ENCODE measurements at regions not wholly inside any gene's neighbourhood (a gene's known extent, or its start where the extent isn't known, plus 50 kb on each side); places are given as distances from the start of the nearest gene placed in this dataset.

DNA sequence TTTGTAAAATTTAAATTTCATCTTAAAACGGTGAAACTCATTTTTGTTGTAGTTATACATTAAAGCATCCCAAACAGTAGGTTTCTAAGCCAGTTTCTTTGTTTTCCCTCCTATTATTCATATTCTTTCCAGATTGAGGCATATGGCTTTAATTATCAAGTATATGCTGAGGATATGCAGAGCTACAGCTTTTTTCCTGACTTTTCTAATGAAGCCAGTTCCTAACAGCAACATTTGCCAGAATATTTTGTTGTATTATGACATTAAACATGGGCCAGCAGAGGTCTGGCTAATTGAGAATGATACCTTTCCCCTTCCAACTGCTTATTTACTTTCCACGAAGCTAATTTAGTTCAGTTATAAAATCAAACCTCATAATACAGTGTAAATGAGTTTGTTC lies 75.3 kb downstream of the SLIT2 start (continued):
- TF ChIP-seq, protein P1, sequence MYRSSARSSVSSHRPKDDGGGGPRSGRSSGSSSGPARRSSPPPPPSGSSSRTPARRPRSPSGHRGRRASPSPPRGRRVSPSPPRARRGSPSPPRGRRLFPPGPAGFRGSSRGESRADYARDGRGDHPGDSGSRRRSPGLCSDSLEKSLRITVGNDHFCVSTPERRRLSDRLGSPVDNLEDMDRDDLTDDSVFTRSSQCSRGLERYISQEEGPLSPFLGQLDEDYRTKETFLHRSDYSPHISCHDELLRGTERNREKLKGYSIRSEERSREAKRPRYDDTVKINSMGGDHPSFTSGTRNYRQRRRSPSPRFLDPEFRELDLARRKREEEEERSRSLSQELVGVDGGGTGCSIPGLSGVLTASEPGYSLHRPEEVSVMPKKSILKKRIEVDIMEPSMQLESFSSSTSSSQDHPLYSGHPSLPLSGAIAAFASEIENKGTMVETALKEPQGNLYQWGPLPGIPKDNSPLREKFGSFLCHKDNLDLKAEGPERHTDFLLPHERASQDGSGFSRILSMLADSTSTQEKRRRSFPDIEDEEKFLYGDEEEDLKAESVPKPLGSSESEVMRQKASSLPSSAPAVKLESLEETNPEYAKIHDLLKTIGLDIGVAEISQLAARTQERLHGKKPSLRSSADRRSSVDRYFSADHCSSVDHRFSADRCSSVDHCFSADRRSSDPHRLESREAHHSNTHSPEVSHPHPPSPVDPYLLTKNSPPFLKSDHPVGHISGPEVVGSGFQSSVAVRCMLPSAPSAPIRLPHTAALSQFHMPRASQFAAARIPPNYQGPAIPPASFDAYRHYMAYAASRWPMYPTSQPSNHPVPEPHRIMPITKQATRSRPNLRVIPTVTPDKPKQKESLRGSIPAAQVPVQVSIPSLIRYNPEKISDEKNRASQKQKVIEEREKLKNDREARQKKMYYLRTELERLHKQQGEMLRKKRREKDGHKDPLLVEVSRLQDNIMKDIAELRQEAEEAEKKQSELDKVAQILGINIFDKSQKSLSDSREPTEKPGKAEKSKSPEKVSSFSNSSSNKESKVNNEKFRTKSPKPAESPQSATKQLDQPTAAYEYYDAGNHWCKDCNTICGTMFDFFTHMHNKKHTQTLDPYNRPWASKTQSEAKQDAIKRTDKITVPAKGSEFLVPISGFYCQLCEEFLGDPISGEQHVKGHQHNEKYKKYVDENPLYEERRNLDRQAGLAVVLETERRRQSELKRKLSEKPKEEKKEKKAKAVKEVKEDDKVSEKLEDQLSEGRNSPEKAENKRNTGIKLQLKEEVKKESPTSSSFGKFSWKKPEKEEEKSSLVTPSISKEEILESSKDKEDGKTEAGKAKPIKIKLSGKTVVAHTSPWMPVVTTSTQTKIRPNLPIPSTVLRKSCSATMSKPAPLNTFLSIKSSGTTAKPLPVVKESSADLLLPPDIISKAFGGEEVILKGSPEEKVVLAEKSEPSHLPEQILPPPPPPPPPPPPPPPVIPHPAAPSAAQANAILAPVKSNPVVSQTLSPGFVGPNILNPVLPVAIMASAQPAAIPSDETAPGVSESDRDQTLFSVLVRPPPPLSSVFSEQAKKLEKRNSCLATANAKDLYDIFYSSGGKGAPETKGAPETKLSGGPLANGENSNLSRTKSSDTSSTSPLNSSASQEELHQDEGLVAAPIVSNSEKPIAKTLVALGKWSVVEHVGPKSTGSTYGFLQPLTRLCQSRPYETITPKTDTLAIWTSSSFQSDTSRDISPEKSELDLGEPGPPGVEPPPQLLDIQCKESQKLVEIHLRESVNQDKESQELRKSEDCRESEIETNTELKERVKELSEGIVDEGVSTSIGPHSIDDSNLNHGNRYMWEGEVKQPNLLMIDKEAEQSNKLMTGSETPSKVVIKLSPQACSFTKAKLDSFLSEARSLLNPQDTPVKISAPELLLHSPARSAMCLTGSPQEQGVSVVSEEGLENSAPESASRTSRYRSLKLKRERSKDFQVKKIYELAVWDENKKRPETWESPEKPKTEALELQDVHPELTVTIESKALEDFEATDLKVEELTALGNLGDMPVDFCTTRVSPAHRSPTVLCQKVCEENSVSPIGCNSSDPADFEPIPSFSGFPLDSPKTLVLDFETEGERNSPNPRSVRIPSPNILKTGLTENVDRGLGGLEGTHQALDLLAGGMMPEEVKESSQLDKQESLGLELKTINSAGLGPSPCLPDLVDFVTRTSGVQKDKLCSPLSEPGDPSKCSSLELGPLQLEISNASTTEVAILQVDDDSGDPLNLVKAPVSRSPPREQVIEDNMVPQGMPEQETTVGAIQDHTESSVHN (IDR thresholded peaks at IDR 0.05; ENCODE audit: borderline replicate concordance in 1 of 2, low read depth in 1 of 2), result no peak
- TF ChIP-seq, protein P2, sequence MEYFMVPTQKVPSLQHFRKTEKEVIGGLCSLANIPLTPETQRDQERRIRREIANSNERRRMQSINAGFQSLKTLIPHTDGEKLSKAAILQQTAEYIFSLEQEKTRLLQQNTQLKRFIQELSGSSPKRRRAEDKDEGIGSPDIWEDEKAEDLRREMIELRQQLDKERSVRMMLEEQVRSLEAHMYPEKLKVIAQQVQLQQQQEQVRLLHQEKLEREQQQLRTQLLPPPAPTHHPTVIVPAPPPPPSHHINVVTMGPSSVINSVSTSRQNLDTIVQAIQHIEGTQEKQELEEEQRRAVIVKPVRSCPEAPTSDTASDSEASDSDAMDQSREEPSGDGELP (CRISPR knock-in tag; IDR thresholded peaks at IDR 0.05; ENCODE audit: borderline replicate concordance), result no peak
- TF ChIP-seq TCF3 (CRISPR knock-in tag; IDR thresholded peaks at IDR 0.05) (no peak), ZNF253 (CRISPR knock-in tag; conservative IDR thresholded peaks at IDR 0.05) (no peak)
- TF ChIP-seq, protein P3, sequence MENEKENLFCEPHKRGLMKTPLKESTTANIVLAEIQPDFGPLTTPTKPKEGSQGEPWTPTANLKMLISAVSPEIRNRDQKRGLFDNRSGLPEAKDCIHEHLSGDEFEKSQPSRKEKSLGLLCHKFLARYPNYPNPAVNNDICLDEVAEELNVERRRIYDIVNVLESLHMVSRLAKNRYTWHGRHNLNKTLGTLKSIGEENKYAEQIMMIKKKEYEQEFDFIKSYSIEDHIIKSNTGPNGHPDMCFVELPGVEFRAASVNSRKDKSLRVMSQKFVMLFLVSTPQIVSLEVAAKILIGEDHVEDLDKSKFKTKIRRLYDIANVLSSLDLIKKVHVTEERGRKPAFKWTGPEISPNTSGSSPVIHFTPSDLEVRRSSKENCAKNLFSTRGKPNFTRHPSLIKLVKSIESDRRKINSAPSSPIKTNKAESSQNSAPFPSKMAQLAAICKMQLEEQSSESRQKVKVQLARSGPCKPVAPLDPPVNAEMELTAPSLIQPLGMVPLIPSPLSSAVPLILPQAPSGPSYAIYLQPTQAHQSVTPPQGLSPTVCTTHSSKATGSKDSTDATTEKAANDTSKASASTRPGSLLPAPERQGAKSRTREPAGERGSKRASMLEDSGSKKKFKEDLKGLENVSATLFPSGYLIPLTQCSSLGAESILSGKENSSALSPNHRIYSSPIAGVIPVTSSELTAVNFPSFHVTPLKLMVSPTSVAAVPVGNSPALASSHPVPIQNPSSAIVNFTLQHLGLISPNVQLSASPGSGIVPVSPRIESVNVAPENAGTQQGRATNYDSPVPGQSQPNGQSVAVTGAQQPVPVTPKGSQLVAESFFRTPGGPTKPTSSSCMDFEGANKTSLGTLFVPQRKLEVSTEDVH (IDR thresholded peaks at IDR 0.05; ENCODE audit: low read depth, partially characterized antibody), result no peak
